ENCODE measurements at regions not wholly inside any gene's neighbourhood (a gene's known extent, or its start where the extent isn't known, plus 50 kb on each side); places are given as distances from the start of the nearest gene placed in this dataset.

DNA sequence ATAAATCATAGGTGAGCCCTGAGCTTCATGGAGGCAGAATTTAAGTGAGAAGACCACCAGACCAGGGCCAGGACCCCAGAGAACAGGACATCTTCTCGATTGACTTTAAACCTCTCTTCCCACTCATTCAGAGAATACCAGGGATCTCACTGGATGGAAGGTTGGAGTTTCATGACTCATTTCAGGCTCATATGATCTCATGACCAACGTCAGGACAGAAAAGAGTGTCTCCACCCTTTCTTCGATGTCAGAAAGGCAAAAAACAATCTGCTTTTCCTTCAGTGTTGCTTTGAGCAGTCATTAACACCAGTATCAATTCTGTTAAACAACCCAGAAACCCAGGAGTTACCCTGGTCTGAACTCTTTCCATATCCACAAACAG is 361.0 kb downstream of the KLF12 start:
- no peak overlapping the region for H3K4me3 Mint-ChIP-seq
- H3K4me1 Mint-ChIP-seq (ENCODE audit: unreplicated experiment), result peaks cover 8% of the 10 kb centered on the region
- H3K36me3 Mint-ChIP-seq, result peaks cover 19% of the 10 kb centered on the region
- TF ChIP-seq, protein P1, sequence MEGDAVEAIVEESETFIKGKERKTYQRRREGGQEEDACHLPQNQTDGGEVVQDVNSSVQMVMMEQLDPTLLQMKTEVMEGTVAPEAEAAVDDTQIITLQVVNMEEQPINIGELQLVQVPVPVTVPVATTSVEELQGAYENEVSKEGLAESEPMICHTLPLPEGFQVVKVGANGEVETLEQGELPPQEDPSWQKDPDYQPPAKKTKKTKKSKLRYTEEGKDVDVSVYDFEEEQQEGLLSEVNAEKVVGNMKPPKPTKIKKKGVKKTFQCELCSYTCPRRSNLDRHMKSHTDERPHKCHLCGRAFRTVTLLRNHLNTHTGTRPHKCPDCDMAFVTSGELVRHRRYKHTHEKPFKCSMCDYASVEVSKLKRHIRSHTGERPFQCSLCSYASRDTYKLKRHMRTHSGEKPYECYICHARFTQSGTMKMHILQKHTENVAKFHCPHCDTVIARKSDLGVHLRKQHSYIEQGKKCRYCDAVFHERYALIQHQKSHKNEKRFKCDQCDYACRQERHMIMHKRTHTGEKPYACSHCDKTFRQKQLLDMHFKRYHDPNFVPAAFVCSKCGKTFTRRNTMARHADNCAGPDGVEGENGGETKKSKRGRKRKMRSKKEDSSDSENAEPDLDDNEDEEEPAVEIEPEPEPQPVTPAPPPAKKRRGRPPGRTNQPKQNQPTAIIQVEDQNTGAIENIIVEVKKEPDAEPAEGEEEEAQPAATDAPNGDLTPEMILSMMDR (conservative IDR thresholded peaks at IDR 0.05), result no peak
- peaks cover 4% of the 10 kb centered on the region for H3K9me3 Mint-ChIP-seq
- H3K27me3 Mint-ChIP-seq, result no peaks in the 10 kb centered on the region
- no peak overlapping the region for H3K27ac Mint-ChIP-seq
- no peak for DNase-seq (ENCODE audit: extremely low spot score, unreplicated experiment)

DNA sequence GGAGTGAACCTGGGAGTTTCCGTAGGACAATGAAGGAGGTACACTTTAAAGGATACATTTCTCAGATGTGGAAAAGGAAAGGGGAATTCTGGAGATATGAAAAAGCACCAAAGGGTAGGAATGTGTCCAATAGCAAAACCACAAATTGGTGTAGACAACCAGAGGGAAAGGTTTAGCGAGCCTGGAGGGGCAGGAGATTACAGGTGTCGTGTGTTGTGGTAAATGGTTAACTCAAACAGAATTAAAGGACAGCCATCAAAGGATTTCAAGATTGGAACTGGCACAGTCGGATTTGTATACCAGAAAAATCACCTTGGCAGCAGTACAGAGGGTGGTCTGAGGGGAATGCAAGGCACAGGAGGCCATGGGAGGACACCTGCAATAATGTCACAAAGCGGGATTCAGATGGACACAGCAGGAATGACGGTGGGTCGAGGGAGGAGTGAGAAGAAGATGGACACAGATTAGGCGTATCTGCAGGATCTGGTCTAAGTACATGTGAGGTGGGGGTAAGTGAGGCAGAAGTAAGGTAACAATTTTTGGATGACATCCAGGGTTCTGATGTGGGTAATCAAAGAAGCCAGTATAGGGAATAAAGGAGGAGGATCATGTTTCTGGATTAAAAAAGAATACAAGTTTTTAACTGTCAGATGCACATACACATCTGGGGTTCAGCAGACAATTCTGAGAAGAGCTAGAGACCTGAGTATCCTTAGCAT is 361.6 kb downstream of the KLF12 start:
- H3K36me3 Mint-ChIP-seq, result peaks cover 19% of the 10 kb centered on the region

DNA sequence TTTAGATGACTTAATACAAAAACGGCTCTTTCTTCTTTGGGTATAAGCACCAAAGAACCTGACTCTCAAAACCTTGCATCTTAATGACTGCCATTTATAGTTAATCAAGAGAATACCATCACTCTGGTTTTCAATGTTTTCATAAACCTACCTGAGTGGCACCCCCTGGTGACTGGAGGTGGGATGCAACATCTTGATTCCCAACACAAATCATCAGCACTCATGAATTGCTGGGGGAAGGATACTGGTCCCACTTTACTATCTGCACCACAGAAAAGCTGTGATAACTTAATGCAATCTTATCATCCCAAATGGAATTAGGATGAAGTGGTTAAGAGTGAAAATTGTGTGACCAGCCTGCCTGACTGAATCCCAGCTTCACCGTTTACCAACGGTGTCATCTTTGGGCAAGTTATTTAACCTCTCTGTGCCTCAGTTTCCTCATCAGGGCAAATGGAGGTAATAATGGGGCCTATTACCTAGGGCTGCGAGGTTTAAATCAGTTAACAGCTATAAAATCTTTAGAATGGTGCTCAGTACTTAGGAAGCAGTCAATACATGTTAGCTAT is 366.4 kb downstream of the KLF12 start:
- TF ChIP-seq, protein P1 (conservative IDR thresholded peaks at IDR 0.05), result peak; percentile 64
- peaks cover 10% of the 10 kb centered on the region for H3K36me3 Mint-ChIP-seq
- peaks cover 4% of the 10 kb centered on the region for H3K9me3 Mint-ChIP-seq
- DNase-seq (ENCODE audit: extremely low spot score, unreplicated experiment), result no peak
- no peak overlapping the region for H3K27ac Mint-ChIP-seq
- no peaks in the 10 kb centered on the region for H3K27me3 Mint-ChIP-seq
- H3K4me3 Mint-ChIP-seq, result no peak overlapping the region
- H3K4me1 Mint-ChIP-seq (ENCODE audit: unreplicated experiment), result peaks cover 37% of the 10 kb centered on the region

More for the DNA sequence above, 361.6 kb downstream of the KLF12 start:
- Mint-ChIP-seq H3K9me3 (peaks cover 4% of the 10 kb centered on the region), H3K27ac (no peak overlapping the region), H3K27me3 (no peaks in the 10 kb centered on the region), H3K4me3 (no peak overlapping the region), H3K4me1 (ENCODE audit: unreplicated experiment) (peaks cover 14% of the 10 kb centered on the region)
- no peak for DNase-seq (ENCODE audit: extremely low spot score, unreplicated experiment)
- TF ChIP-seq, protein P1 (conservative IDR thresholded peaks at IDR 0.05), result no peak

DNA sequence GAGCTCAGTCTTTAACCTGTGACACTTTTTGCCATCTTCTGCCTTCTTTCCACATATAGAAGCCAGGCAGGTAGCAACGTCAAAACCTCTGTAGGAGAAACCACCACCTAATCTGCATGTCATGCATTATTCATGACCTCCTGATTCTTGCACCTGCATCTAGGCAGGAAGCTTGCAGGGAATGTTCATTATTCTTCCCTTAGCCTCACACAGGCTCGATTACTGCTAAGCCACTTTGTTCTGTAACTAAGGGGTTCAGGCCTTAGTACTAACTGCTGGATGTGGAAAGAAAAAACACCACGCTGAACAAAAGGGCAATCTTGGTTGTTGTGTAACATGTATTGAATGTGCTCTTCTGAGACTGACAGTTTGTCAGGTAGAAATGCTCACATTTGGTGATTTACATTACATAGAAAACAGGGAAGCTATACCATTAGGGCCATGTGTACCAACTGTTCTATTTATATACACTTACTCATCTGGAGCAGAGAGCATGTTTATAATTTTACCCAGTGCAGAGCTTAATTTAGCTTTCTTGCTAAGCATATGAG is 366.9 kb downstream of the KLF12 start:
- H3K4me3 Mint-ChIP-seq, result no peak overlapping the region
- H3K4me1 Mint-ChIP-seq (ENCODE audit: unreplicated experiment), result peaks cover 31% of the 10 kb centered on the region
- H3K27me3 Mint-ChIP-seq, result no peaks in the 10 kb centered on the region
- TF ChIP-seq, protein P1 (conservative IDR thresholded peaks at IDR 0.05), result no peak
- peaks cover 6% of the 10 kb centered on the region for H3K36me3 Mint-ChIP-seq
- DNase-seq (ENCODE audit: extremely low spot score, unreplicated experiment), result no peak
- peaks cover 2% of the 10 kb centered on the region for H3K9me3 Mint-ChIP-seq
- peak overlapping the region; percentile 37 for H3K27ac Mint-ChIP-seq

DNA sequence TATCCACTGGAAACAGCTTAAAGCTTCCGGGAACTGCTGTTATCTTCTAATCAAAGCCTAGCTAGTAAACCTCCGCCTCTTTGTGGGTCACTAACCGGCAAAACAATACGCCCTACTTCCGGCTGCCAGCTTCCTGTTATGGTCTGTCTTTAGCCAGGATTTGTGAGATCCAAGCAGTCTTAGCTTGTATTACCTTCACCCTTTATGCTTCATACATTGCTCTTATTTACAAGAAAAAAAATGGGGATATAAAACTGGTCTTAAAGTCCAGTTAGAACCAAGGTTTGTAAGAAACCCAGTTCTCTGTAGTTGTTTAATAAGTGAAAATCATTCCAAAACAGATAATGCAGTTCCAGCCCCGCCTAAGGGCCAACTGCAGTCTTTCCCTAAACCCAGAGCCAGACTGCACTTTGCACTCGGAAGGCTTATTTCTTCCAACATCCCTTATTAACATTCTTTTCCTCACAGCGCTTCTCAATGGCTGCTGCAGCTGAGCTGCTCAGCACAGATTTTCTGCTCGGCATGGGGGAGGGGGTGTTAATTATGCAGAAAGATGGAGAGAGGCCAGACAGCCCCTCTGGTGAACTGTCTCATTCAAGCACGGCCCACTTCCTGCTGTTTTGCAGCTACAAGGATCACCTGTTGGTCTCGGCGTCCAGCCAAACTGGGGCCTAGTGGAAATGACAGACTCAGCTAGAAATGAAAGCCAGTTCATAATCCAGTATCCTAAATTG is 368.4 kb downstream of the KLF12 start:
- peaks cover 4% of the 10 kb centered on the region for H3K36me3 Mint-ChIP-seq
- peak; percentile 78 for DNase-seq (ENCODE audit: extremely low spot score, unreplicated experiment)
- H3K4me3 Mint-ChIP-seq, result peak overlapping the region; percentile 68
- TF ChIP-seq, protein P1 (conservative IDR thresholded peaks at IDR 0.05), result no peak
- H3K4me1 Mint-ChIP-seq (ENCODE audit: unreplicated experiment), result peaks cover 30% of the 10 kb centered on the region
- no peaks in the 10 kb centered on the region for H3K27me3 Mint-ChIP-seq
- H3K9me3 Mint-ChIP-seq, result no peaks in the 10 kb centered on the region
- H3K27ac Mint-ChIP-seq, result peak overlapping the region; percentile 72

Data from type B pancreatic cell (in vitro differentiated cells).